ENCODE measurements at regions not wholly inside any gene's neighbourhood (a gene's known extent, or its start where the extent isn't known, plus 50 kb on each side); places are given as distances from the start of the nearest gene placed in this dataset.

GRCh38 chr14:89628521-89628920 is 211.5 kb upstream of the FOXN3 start:
- Histone ChIP-seq H3K9me2 (ENCODE audit: insufficient read depth) (no peaks in the 10 kb centered on the region), H4K20me1 (ENCODE audit: insufficient read depth) (no peaks in the 10 kb centered on the region), H3K79me2 (ENCODE audit: low read depth) (no peaks in the 10 kb centered on the region), H3K36me3 (ENCODE audit: low read depth) (no peaks in the 10 kb centered on the region), H3K4me3 (no peak overlapping the region), H3K4me2 (no peak overlapping the region), H3K27ac (no peak overlapping the region), H3K9me3 (ENCODE audit: insufficient read depth, low read depth) (no peaks in the 10 kb centered on the region), H3K27me3 (ENCODE audit: insufficient read depth, low read depth) (peaks cover 57% of the 10 kb centered on the region), H3F3A (ENCODE audit: insufficient read depth, low read depth) (no peaks in the 10 kb centered on the region), H3K4me1 (replicated peaks; ENCODE audit: insufficient read depth) (no peaks in the 10 kb centered on the region), H2AFZ (no peak overlapping the region)
- intact Hi-C loops (cut with micrococcal nuclease; ENCODE audit: unreplicated experiment) = no loop called here
- BruUV-seq (replicated peaks) = no TSS peak
- no peak for DNase-seq
- POLR2A ChIA-PET (ENCODE audit: unreplicated experiment) = no interaction called here
- CTCF ChIA-PET = no interaction called here
- TF ChIP-seq EZH2 (IDR thresholded peaks at IDR 0.05; ENCODE audit: low read depth) = no peak
- TF ChIP-seq, protein P1, sequence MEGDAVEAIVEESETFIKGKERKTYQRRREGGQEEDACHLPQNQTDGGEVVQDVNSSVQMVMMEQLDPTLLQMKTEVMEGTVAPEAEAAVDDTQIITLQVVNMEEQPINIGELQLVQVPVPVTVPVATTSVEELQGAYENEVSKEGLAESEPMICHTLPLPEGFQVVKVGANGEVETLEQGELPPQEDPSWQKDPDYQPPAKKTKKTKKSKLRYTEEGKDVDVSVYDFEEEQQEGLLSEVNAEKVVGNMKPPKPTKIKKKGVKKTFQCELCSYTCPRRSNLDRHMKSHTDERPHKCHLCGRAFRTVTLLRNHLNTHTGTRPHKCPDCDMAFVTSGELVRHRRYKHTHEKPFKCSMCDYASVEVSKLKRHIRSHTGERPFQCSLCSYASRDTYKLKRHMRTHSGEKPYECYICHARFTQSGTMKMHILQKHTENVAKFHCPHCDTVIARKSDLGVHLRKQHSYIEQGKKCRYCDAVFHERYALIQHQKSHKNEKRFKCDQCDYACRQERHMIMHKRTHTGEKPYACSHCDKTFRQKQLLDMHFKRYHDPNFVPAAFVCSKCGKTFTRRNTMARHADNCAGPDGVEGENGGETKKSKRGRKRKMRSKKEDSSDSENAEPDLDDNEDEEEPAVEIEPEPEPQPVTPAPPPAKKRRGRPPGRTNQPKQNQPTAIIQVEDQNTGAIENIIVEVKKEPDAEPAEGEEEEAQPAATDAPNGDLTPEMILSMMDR (conservative IDR thresholded peaks at IDR 0.05) = no peak

GRCh38 chr14:89626233-89626806 is 209.3 kb upstream of the FOXN3 start:
- H3K27me3 ChIP-seq (ENCODE audit: insufficient read depth, low read depth) = peaks cover 60% of the 10 kb centered on the region
- no peaks in the 10 kb centered on the region for H3K79me2 ChIP-seq (ENCODE audit: low read depth)
- H3K36me3 ChIP-seq (ENCODE audit: low read depth) = no peaks in the 10 kb centered on the region
- H3K4me3 ChIP-seq = no peak overlapping the region
- CTCF ChIA-PET = no interaction called here
- DNase-seq = no peak
- POLR2A ChIA-PET (ENCODE audit: unreplicated experiment) = no interaction called here
- intact Hi-C loops (cut with micrococcal nuclease; ENCODE audit: unreplicated experiment) = no loop called here
- H4K20me1 ChIP-seq (ENCODE audit: insufficient read depth) = no peaks in the 10 kb centered on the region
- BruUV-seq (replicated peaks) = no TSS peak
- H3K4me2 ChIP-seq = no peak overlapping the region
- no peaks in the 10 kb centered on the region for H3K4me1 ChIP-seq (replicated peaks; ENCODE audit: insufficient read depth)
- H3K9me2 ChIP-seq (ENCODE audit: insufficient read depth) = no peaks in the 10 kb centered on the region
- no peak overlapping the region for H2AFZ ChIP-seq
- no peak for TF ChIP-seq EZH2 (IDR thresholded peaks at IDR 0.05; ENCODE audit: low read depth)
- TF ChIP-seq, protein P1 (conservative IDR thresholded peaks at IDR 0.05) = no peak
- H3K27ac ChIP-seq = no peak overlapping the region
- H3K9me3 ChIP-seq (ENCODE audit: insufficient read depth, low read depth) = no peaks in the 10 kb centered on the region
- no peaks in the 10 kb centered on the region for H3F3A ChIP-seq (ENCODE audit: insufficient read depth, low read depth)

- Histone ChIP-seq H3K9me2 (ENCODE audit: insufficient read depth) (no peaks in the 10 kb centered on the region), H3K36me3 (ENCODE audit: low read depth) (no peaks in the 10 kb centered on the region), H3K9me3 (ENCODE audit: insufficient read depth, low read depth) (no peaks in the 10 kb centered on the region), H2AFZ (no peak overlapping the region), H3K4me2 (no peak overlapping the region), H3K27ac (no peak overlapping the region), H3K4me3 (no peak overlapping the region), H3K4me1 (replicated peaks; ENCODE audit: insufficient read depth) (no peaks in the 10 kb centered on the region), H3K79me2 (ENCODE audit: low read depth) (no peaks in the 10 kb centered on the region), H3K27me3 (ENCODE audit: insufficient read depth, low read depth) (peaks cover 60% of the 10 kb centered on the region), H4K20me1 (ENCODE audit: insufficient read depth) (no peaks in the 10 kb centered on the region), H3F3A (ENCODE audit: insufficient read depth, low read depth) (no peaks in the 10 kb centered on the region)
- DNase-seq = no peak
- POLR2A ChIA-PET (ENCODE audit: unreplicated experiment) = no interaction called here
- TF ChIP-seq, protein P1 (conservative IDR thresholded peaks at IDR 0.05) = no peak
- TF ChIP-seq EZH2 (IDR thresholded peaks at IDR 0.05; ENCODE audit: low read depth) = no peak
- intact Hi-C loops (cut with micrococcal nuclease; ENCODE audit: unreplicated experiment) = no loop called here
- no TSS peak for BruUV-seq (replicated peaks)
- CTCF ChIA-PET = no interaction called here
These were observed 208.7 kb upstream of the FOXN3 start for GRCh38 chr14:89625731-89626232.
